ENCODE measurements at regions not wholly inside any gene's neighbourhood (a gene's known extent, or its start where the extent isn't known, plus 50 kb on each side); places are given as distances from the start of the nearest gene placed in this dataset.

DNA sequence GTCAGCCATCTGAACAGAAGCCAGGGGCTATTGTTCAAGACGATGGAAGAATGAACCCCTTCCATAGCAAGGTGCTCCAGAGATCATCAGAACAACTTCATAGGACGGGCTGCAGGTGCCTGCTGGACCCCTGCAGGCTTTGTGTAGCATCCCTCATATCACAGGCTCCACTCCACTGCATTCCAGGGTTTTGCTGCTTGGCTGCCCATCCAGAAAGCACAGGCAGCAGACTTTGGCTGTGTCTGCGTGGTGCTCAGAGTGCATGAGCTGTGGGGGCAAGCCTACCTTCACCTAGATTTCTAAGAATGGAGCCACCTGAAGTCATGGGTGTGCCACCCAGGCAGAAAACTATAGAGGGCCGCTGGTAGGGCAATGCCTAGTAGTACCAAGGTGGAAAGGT, 93.9 kb upstream of the NLRP1 start:
- intact Hi-C loops (cut with DNase I) = no loop called here
- Histone ChIP-seq H3K4me3 (ENCODE audit: low read length in 3 of 3) (no peak overlapping the region), H3K4me1 (ENCODE audit: control insufficient read depth in 2 of 3, insufficient read depth in 2 of 3, low read depth in 1 of 3, low read length in 3 of 3) (no peaks in the 10 kb centered on the region), H3K27me3 (ENCODE audit: control insufficient read depth, insufficient read depth, low read length) (no peaks in the 10 kb centered on the region), H3K27ac (ENCODE audit: low read depth in 2 of 2, low read length in 2 of 2) (no peak overlapping the region), H3K36me3 (ENCODE audit: control insufficient read depth in 2 of 3, insufficient read depth in 3 of 3, low read length in 3 of 3) (no peaks in the 10 kb centered on the region), H3K9me3 (ENCODE audit: control insufficient read depth in 2 of 3, insufficient read depth in 1 of 3, low read length in 3 of 3) (no peaks in the 10 kb centered on the region), H3K9ac (ENCODE audit: low read length in 3 of 3) (no peak overlapping the region)
- FAIRE-seq (no peak), DNase-seq (no peak)
- TF ChIP-seq, protein P1, sequence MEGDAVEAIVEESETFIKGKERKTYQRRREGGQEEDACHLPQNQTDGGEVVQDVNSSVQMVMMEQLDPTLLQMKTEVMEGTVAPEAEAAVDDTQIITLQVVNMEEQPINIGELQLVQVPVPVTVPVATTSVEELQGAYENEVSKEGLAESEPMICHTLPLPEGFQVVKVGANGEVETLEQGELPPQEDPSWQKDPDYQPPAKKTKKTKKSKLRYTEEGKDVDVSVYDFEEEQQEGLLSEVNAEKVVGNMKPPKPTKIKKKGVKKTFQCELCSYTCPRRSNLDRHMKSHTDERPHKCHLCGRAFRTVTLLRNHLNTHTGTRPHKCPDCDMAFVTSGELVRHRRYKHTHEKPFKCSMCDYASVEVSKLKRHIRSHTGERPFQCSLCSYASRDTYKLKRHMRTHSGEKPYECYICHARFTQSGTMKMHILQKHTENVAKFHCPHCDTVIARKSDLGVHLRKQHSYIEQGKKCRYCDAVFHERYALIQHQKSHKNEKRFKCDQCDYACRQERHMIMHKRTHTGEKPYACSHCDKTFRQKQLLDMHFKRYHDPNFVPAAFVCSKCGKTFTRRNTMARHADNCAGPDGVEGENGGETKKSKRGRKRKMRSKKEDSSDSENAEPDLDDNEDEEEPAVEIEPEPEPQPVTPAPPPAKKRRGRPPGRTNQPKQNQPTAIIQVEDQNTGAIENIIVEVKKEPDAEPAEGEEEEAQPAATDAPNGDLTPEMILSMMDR (IDR thresholded peaks at IDR 0.05; ENCODE audit: borderline replicate concordance, extremely low read depth, insufficient read depth) = no peak

DNA sequence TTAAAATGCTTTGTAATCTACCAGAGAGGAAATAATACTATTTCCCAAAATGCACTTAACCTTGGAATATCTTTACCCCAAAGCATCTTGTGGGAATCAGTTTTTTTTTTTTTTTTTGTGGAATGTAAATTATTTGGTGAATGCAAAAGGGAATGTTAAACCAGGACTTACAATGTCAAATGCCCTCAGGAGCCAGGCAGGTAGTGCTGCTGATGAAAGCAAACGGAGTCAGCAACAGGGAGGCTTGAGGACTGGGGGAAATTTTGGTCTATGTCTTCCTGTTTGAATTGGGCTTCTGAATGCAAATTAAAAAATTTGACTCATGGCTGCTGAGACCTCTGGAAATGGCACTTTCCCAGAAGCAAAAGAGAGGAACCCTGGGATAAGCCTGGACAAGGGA, 96.5 kb upstream of the NLRP1 start:
- TF ChIP-seq, protein P1 (IDR thresholded peaks at IDR 0.05; ENCODE audit: borderline replicate concordance, extremely low read depth, insufficient read depth) = no peak
- peaks cover 0 to 4% (median 0%) of the 10 kb centered on the region in 3 donors for H3K9me3 ChIP-seq (ENCODE audit: control insufficient read depth in 2 of 3, insufficient read depth in 1 of 3, low read length in 3 of 3)
- no peaks in the 10 kb centered on the region for H3K36me3 ChIP-seq (ENCODE audit: control insufficient read depth in 2 of 3, insufficient read depth in 3 of 3, low read length in 3 of 3)
- H3K9ac ChIP-seq (ENCODE audit: low read length in 3 of 3) = no peak overlapping the region
- DNase-seq (no peak), FAIRE-seq (no peak)
- no peaks in the 10 kb centered on the region for H3K4me1 ChIP-seq (ENCODE audit: control insufficient read depth in 2 of 3, insufficient read depth in 2 of 3, low read depth in 1 of 3, low read length in 3 of 3)
- no peak overlapping the region for H3K4me3 ChIP-seq (ENCODE audit: low read length in 3 of 3)
- H3K27ac ChIP-seq (ENCODE audit: low read depth in 2 of 2, low read length in 2 of 2) = no peak overlapping the region
- H3K27me3 ChIP-seq (ENCODE audit: control insufficient read depth, insufficient read depth, low read length) = no peaks in the 10 kb centered on the region
- intact Hi-C loops (cut with DNase I) = no loop called here

- H3K27me3 ChIP-seq (ENCODE audit: control insufficient read depth, insufficient read depth, low read length) = no peaks in the 10 kb centered on the region
- intact Hi-C loops (cut with DNase I) = no loop called here
- no peak for DNase-seq
Measured at GRCh38 chr17:5683241-5683640, 98.9 kb upstream of the NLRP1 start.

More at GRCh38 chr17:5683241-5683640, 98.9 kb upstream of the NLRP1 start:
- no peak for FAIRE-seq
- H3K36me3 ChIP-seq (ENCODE audit: control insufficient read depth in 2 of 3, insufficient read depth in 3 of 3, low read length in 3 of 3) = no peaks in the 10 kb centered on the region
- H3K27ac ChIP-seq (ENCODE audit: low read depth in 2 of 2, low read length in 2 of 2) = no peak overlapping the region
- H3K9me3 ChIP-seq (ENCODE audit: control insufficient read depth in 2 of 3, insufficient read depth in 1 of 3, low read length in 3 of 3) = peaks cover 0 to 8% (median 0%) of the 10 kb centered on the region in 3 donors
- TF ChIP-seq, protein P1 (IDR thresholded peaks at IDR 0.05; ENCODE audit: borderline replicate concordance, extremely low read depth, insufficient read depth) = no peak
- no peak overlapping the region for H3K9ac ChIP-seq (ENCODE audit: low read length in 3 of 3)
- no peak overlapping the region for H3K4me3 ChIP-seq (ENCODE audit: low read length in 3 of 3)
- no peaks in the 10 kb centered on the region for H3K4me1 ChIP-seq (ENCODE audit: control insufficient read depth in 2 of 3, insufficient read depth in 2 of 3, low read depth in 1 of 3, low read length in 3 of 3)

Data from kidney (tissue), 13 donors.